Caco-2 (cell line): ENCODE measurements at regions not wholly inside any gene's neighbourhood (a gene's known extent, or its start where the extent isn't known, plus 50 kb on each side); places are given as distances from the start of the nearest gene placed in this dataset.

Experiments used
- BruUV-seq: library from RNA; stranded (reverse); fragments of 400-500 nt; replicated peaks from 2 replicates; lab custom pipeline; 2021; lab: Mats Ljungman, UMichigan
- CTCF ChIA-PET: fragments of 300-600 bp; sonication (Branson Sonifier 250); formaldehyde crosslinking; loops from one replicate; lab custom pipeline; 2022; ENCODE audit warnings: antibody characterized with exemption; lab: Charles Lee
- POLR2A ChIA-PET: fragments of 300-600 bp; sonication (Branson Sonifier 250); formaldehyde crosslinking; loops from one replicate; lab custom pipeline; 2022; ENCODE audit warnings: antibody characterized with exemption; lab: Charles Lee
- DNase-seq, 2 experiments: peaks; one replicate each; pipeline versions ENCODE4 v3.0.0 to v3.0.0-alpha.2; 2020 to 2022
- H3K27me3 ChIP-seq: replicated peaks from 2 replicates; pipeline ENCODE4 v1.6.0; 2011; ENCODE audit warnings: low read length; ENCODE audit not compliant: control insufficient read depth, insufficient read depth
- H3K36me3 ChIP-seq: 2 replicates; pipeline ENCODE4 v1.5.1; 2011; ENCODE audit warnings: low read length; ENCODE audit not compliant: control insufficient read depth, insufficient read depth
- H3K4me1 ChIP-seq: fragments of 250-450 bp; sonication (Bioruptor Pico); 2 replicates; pipeline ENCODE4 v1.5.1; 2020; ENCODE audit warnings: mild to moderate bottlenecking
- H3K4me3 ChIP-seq: 2 replicates; pipeline ENCODE4 v1.5.1; 2011; ENCODE audit warnings: low read depth, mild to moderate bottlenecking, control low read depth, low read length
- H3K9me3 ChIP-seq: fragments of 250-450 bp; sonication (Bioruptor Pico); 2 replicates; pipeline ENCODE4 v1.5.1; 2020; ENCODE audit warnings: mild to moderate bottlenecking, moderate library complexity
- H3K27ac Mint-ChIP-seq: one replicate; pipeline ENCODE4 v1.8.0; 2022; ENCODE audit warnings: mixed read lengths; ENCODE audit not compliant: unreplicated experiment
- H3K27me3 Mint-ChIP-seq: one replicate; pipeline ENCODE4 v1.8.0; 2022; ENCODE audit warnings: mixed read lengths; ENCODE audit not compliant: insufficient read depth, unreplicated experiment
- H3K36me3 Mint-ChIP-seq: one replicate; pipeline ENCODE4 v1.8.0; 2022; ENCODE audit warnings: mild to moderate bottlenecking, mixed read lengths; ENCODE audit not compliant: insufficient read depth, unreplicated experiment
- H3K4me1 Mint-ChIP-seq: one replicate; pipeline ENCODE4 v1.8.0; 2022; ENCODE audit warnings: low read depth, mixed read lengths; ENCODE audit not compliant: unreplicated experiment
- H3K4me3 Mint-ChIP-seq: one replicate; pipeline ENCODE4 v1.8.0; 2022; ENCODE audit warnings: mild to moderate bottlenecking, moderate library complexity, mixed read lengths; ENCODE audit not compliant: unreplicated experiment
- H3K9me3 Mint-ChIP-seq: one replicate; pipeline ENCODE4 v1.8.0; 2022; ENCODE audit warnings: mixed read lengths; ENCODE audit not compliant: unreplicated experiment
- CTCF ChIP-seq, 2 experiments: fragments of 200-600 bp in 1 of 2; IDR thresholded peaks; 1 replicate in 1 of 2; 2 replicates in 1 of 2; pipeline versions ENCODE4 v1.5.1 to v1.8.0; 2011 to 2022; ENCODE audit warnings: antibody characterized with exemption in 1 of 2, control low read depth in 1 of 2, inconsistent platforms in 1 of 2, low read depth in 1 of 2, low read length in 1 of 2, mild to moderate bottlenecking in 1 of 2, moderate library complexity in 1 of 2; ENCODE audit not compliant: insufficient read depth in 1 of 2, severe bottlenecking in 1 of 2, unreplicated experiment in 1 of 2
- intact Hi-C: fragments of 100-400 bp; cut with micrococcal nuclease; formaldehyde crosslinking; loops from one replicate; pipeline ENCODE4 v1.10.0; 2022; ENCODE audit not compliant: unreplicated experiment

GRCh38 chr1:213464786-213465460 is 413.9 kb downstream of the RPS6KC1 start:
- no peak overlapping the region for H3K27ac Mint-ChIP-seq
- H3K4me1 ChIP-seq: peaks cover 9% of the 10 kb centered on the region; the same call in 1 of the 2 replicates
- POLR2A ChIA-PET: no interaction called here
- H3K27me3 Mint-ChIP-seq: no peaks in the 10 kb centered on the region
- H3K36me3 ChIP-seq: no peaks in the 10 kb centered on the region
- TF ChIP-seq CTCF (IDR thresholded peaks at IDR 0.05; ENCODE audit: insufficient read depth in 1 of 2, low read depth in 1 of 2, low read length in 1 of 2, severe bottlenecking in 1 of 2, unreplicated experiment in 1 of 2): no peak
- intact Hi-C loops: no loop called here
- H3K36me3 Mint-ChIP-seq: no peaks in the 10 kb centered on the region
- no peak overlapping the region for H3K4me3 ChIP-seq
- H3K9me3 Mint-ChIP-seq: peaks cover 9% of the 10 kb centered on the region
- H3K4me3 Mint-ChIP-seq: no peak overlapping the region
- no peaks in the 10 kb centered on the region for H3K9me3 ChIP-seq
- H3K27me3 ChIP-seq: no peaks in the 10 kb centered on the region
- CTCF ChIA-PET: no interaction called here
- DNase-seq: no peak
- peaks cover 12% of the 10 kb centered on the region for H3K4me1 Mint-ChIP-seq
- BruUV-seq: no TSS peak

DNA sequence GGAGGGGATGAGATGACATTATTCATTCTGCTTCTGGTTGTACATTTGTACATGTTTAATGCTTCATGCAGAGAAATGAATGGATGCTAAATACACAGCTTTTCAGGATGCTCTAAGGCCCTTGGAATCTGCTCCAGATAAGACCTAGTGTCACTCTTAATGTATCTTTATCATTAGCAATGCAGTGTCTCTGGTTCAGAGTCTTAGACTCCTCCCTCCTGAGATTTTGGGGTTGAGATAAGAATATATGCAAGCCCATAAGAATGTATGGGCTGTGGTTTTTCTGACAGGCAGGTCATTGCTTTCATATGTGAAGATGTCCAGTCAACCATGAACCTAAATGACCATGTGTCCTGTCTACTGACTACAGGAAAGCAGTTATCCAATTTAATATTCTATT is 415.5 kb downstream of the RPS6KC1 start:
- intact Hi-C loops: no loop called here
- Histone ChIP-seq H3K4me3 (no peak overlapping the region), H3K9me3 (no peaks in the 10 kb centered on the region), H3K27me3 (no peaks in the 10 kb centered on the region), H3K36me3 (no peaks in the 10 kb centered on the region), H3K4me1 (peaks cover 9% of the 10 kb centered on the region; the same call in 1 of the 2 replicates)
- ChIA-PET POLR2A (no interaction called here), CTCF (no interaction called here)
- BruUV-seq: no TSS peak
- Mint-ChIP-seq H3K27me3 (no peaks in the 10 kb centered on the region), H3K9me3 (no peaks in the 10 kb centered on the region), H3K4me3 (no peak overlapping the region), H3K4me1 (peaks cover 12% of the 10 kb centered on the region), H3K36me3 (no peaks in the 10 kb centered on the region), H3K27ac (peak overlapping the region; percentile 27)
- no peak for DNase-seq
- TF ChIP-seq CTCF (IDR thresholded peaks at IDR 0.05; ENCODE audit: insufficient read depth in 1 of 2, low read depth in 1 of 2, low read length in 1 of 2, severe bottlenecking in 1 of 2, unreplicated experiment in 1 of 2): no peak

DNA sequence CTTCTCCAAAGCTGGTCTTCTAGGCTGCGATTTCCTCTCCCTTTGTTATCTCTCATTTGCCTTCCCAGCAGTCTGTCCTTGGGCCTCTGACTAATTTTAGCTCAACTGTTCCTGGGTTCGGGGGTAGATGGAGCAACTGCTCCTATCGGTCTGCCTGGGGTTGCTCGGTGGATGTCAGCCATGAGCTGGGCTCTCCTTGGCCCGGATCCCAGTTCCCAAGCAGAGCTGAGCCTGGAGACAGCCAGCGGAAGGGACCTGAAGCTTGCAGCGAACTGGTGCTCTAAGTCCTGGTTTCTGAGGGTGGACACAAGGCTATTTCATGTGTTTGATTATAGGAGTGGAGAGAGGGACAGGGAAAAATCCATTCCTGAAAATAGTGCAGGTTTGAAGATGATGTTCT is 423.0 kb downstream of the RPS6KC1 start:
- POLR2A ChIA-PET: no interaction called here
- BruUV-seq: no TSS peak

More for the DNA sequence above, 423.0 kb downstream of the RPS6KC1 start:
- Histone ChIP-seq H3K9me3 (no peaks in the 10 kb centered on the region), H3K4me3 (no peak overlapping the region), H3K27me3 (no peaks in the 10 kb centered on the region), H3K36me3 (no peaks in the 10 kb centered on the region), H3K4me1 (no peaks in the 10 kb centered on the region)
- Mint-ChIP-seq H3K4me3 (no peak overlapping the region), H3K27ac (no peak overlapping the region), H3K4me1 (no peaks in the 10 kb centered on the region), H3K27me3 (no peaks in the 10 kb centered on the region), H3K9me3 (no peaks in the 10 kb centered on the region), H3K36me3 (peaks cover 4% of the 10 kb centered on the region)
- CTCF ChIA-PET: no interaction called here
- intact Hi-C loops: no loop called here
- no peak for TF ChIP-seq CTCF (IDR thresholded peaks at IDR 0.05; ENCODE audit: insufficient read depth in 1 of 2, low read depth in 1 of 2, low read length in 1 of 2, severe bottlenecking in 1 of 2, unreplicated experiment in 1 of 2)
- no peak for DNase-seq
